Ascending aorta (tissue), 2 donors: ENCODE measurements at regions not wholly inside any gene's neighbourhood (a gene's known extent, or its start where the extent isn't known, plus 50 kb on each side); places are given as distances from the start of the nearest gene placed in this dataset.
A peak's percentile ranks its signal among the peaks of the same experiment; 100 is the strongest.

ENCODE experiments used
- DNase-seq, 2 donors: peaks; one replicate each; pipeline ENCODE4 v3.0.0-alpha.2; 2019; ENCODE audit warnings: low spot score in 2 of 2
- H3K27ac ChIP-seq, 2 donors: fragments of 200-600 bp; sonication (generic); one replicate each; pipeline ENCODE4 v1.5.1; 2016 to 2017; ENCODE audit warnings: mild to moderate bottlenecking in 1 of 2
- H3K27me3 ChIP-seq: fragments of 200-600 bp; sonication (generic); one replicate; pipeline ENCODE4 v1.5.1; 2017
- H3K36me3 ChIP-seq, 2 donors: fragments of 200-600 bp; sonication (generic); one replicate each; pipeline ENCODE4 v1.5.1; 2016
- H3K4me1 ChIP-seq, 2 donors: fragments of 200-600 bp; sonication (generic); one replicate each; pipeline ENCODE4 v1.5.1; 2016 to 2017; ENCODE audit warnings: mild to moderate bottlenecking in 1 of 2
- H3K4me3 ChIP-seq, 2 donors: fragments of 200-600 bp; sonication (generic); one replicate each; pipeline ENCODE4 v1.5.1; 2016 to 2017; ENCODE audit warnings: mild to moderate bottlenecking in 1 of 2
- H3K9me3 ChIP-seq, 2 donors: fragments of 200-600 bp; sonication (generic); one replicate each; pipeline ENCODE4 v1.5.1; 2016
- CTCF ChIP-seq, 3 experiments: fragments of 200-600 bp in 2 of 3; fragments of 450-650 bp in 1 of 3; sonication (generic) in 2 of 3; IDR thresholded peaks; one replicate each; pipeline ENCODE4 v1.5.1; 2016 to 2019; ENCODE audit warnings: antibody characterized with exemption in 3 of 3, mild to moderate bottlenecking in 1 of 3, moderate library complexity in 1 of 3
- intact Hi-C: fragments of 100-400 bp; cut with DNase I; formaldehyde crosslinking; loops from one replicate; pipeline ENCODE4 v1.15.1; 2023

DNA sequence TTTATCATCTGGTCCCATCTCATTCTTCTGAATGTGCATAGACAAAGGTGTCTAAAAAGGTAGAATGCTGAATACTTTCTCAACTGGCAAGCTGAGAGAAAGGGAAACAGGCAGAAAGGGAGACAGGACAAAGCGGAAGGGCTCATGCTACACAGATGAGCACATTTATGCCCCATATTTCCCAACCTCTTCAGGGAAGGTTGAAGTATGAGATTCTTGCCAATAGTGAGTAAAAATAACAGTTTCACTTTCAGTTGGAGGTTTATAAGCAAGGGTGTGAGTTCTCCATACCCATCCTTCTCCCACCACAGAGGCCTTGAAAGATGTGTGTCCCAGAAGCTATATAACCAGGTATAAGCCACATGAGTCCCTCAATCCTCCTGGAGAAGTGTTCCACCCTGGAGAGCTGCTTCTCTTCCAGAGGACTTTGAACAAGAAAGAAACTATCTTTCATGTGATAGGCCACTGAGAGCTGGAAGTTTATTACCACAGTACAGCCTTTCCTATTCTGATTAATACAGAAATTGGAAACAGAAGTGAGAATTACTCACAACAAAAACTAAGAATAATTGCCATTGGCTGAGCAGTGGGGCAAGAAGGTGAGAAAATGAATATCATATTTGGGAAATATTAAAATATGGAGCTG lies 709.4 kb upstream of the NR2F2 start:
- peaks cover 0 to 4% of the 10 kb centered on the region in 2 donors for H3K4me1 ChIP-seq
- no peak for DNase-seq
- TF ChIP-seq CTCF (IDR thresholded peaks at IDR 0.05) = no peak
- H3K9me3 ChIP-seq = peaks cover 0 to 12% of the 10 kb centered on the region in 2 donors
- H3K4me3 ChIP-seq = no peak overlapping the region
- H3K27me3 ChIP-seq = no peaks in the 10 kb centered on the region
- no peaks in the 10 kb centered on the region for H3K36me3 ChIP-seq
- H3K27ac ChIP-seq = peak overlapping the region in 1 of 2 donors; percentile 21
- intact Hi-C loops = loop anchor here (10.0 kb wide), 1 partner anchor 946 kb away; no protein-coding TSS in a partner anchor

- Histone ChIP-seq H3K36me3 (no peaks in the 10 kb centered on the region), H3K27me3 (no peaks in the 10 kb centered on the region), H3K4me3 (no peak overlapping the region), H3K4me1 (peaks cover 0 to 4% of the 10 kb centered on the region in 2 donors), H3K9me3 (peaks cover 0 to 12% of the 10 kb centered on the region in 2 donors), H3K27ac (peak overlapping the region in 1 of 2 donors; percentile 10)
- TF ChIP-seq CTCF (IDR thresholded peaks at IDR 0.05) = no peak
- intact Hi-C loops = loop anchor here (10.0 kb wide), 1 partner anchor 948 kb away; no protein-coding TSS in a partner anchor
- DNase-seq = no peak
Measured at GRCh38 chr15:95622843-95623242, 707.7 kb upstream of the NR2F2 start.

GRCh38 chr15:95624100-95624499 lies 706.4 kb upstream of the NR2F2 start:
- H3K4me3 ChIP-seq = no peak overlapping the region
- peaks cover 0 to 4% of the 10 kb centered on the region in 2 donors for H3K4me1 ChIP-seq
- no peaks in the 10 kb centered on the region for H3K27me3 ChIP-seq
- peak overlapping the region; percentile 31 to 32 for H3K27ac ChIP-seq
- peaks cover 0 to 12% of the 10 kb centered on the region in 2 donors for H3K9me3 ChIP-seq
- no peak for DNase-seq
- H3K36me3 ChIP-seq = no peaks in the 10 kb centered on the region
- intact Hi-C loops = loop anchor here (10.0 kb wide), 1 partner anchor 949 kb away; no protein-coding TSS in a partner anchor
- no peak for TF ChIP-seq CTCF (IDR thresholded peaks at IDR 0.05)

- TF ChIP-seq CTCF (IDR thresholded peaks at IDR 0.05) = no peak
- H3K27ac ChIP-seq = peak overlapping the region in 1 of 2 donors; percentile 32
- intact Hi-C loops = loop anchor here (10.0 kb wide), 1 partner anchor 950 kb away; no protein-coding TSS in a partner anchor
Measured at GRCh38 chr15:95624616-95625361, 705.7 kb upstream of the NR2F2 start.

GRCh38 chr15:95626501-95627361 lies 703.8 kb upstream of the NR2F2 start:
- no peak overlapping the region for H3K27ac ChIP-seq
- intact Hi-C loops = loop anchor here (10.0 kb wide), 1 partner anchor 952 kb away; no protein-coding TSS in a partner anchor

More at GRCh38 chr15:95624616-95625361, 705.7 kb upstream of the NR2F2 start:
- H3K9me3 ChIP-seq = peaks cover 0 to 12% of the 10 kb centered on the region in 2 donors
- no peaks in the 10 kb centered on the region for H3K36me3 ChIP-seq
- no peak for DNase-seq
- H3K4me1 ChIP-seq = peaks cover 0 to 4% of the 10 kb centered on the region in 2 donors
- H3K27me3 ChIP-seq = no peaks in the 10 kb centered on the region
- H3K4me3 ChIP-seq = no peak overlapping the region

More at GRCh38 chr15:95626501-95627361, 703.8 kb upstream of the NR2F2 start:
- Histone ChIP-seq H3K4me3 (no peak overlapping the region), H3K36me3 (no peaks in the 10 kb centered on the region), H3K9me3 (peaks cover 0 to 12% of the 10 kb centered on the region in 2 donors), H3K4me1 (no peaks in the 10 kb centered on the region), H3K27me3 (no peaks in the 10 kb centered on the region)
- no peak for TF ChIP-seq CTCF (IDR thresholded peaks at IDR 0.05)
- DNase-seq = no peak
